Activated naive CD4-positive, alpha-beta T cell treated with anti-CD3 and anti-CD28 coated beads for 36 hours (primary cell): ENCODE measurements at regions not wholly inside any gene's neighbourhood (a gene's known extent, or its start where the extent isn't known, plus 50 kb on each side); places are given as distances from the start of the nearest gene placed in this dataset.
"Not testable (repeated sequence)": the region's sequence is repeated elsewhere in the genome, so short reads cannot be mapped to it uniquely, and the experiment has no call there.

ENCODE experiments used
- CTCF ChIA-PET: fragments of 350-600 bp; sonication (Branson Sonifier 250); formaldehyde crosslinking; loops from one replicate; lab custom pipeline; 2021; ENCODE audit warnings: antibody characterized with exemption; lab: Charles Lee
- DNase-seq: peaks from one replicate; pipeline ENCODE4 v3.0.0-alpha.2; 2020
- H3K27ac Mint-ChIP-seq: one replicate; pipeline ENCODE4 v1.8.0; 2021; ENCODE audit warnings: mild to moderate bottlenecking, mixed read lengths
- H3K27me3 Mint-ChIP-seq: one replicate; pipeline ENCODE4 v1.8.0; 2021; ENCODE audit warnings: low read depth, mixed read lengths
- H3K36me3 Mint-ChIP-seq: one replicate; pipeline ENCODE4 v1.8.0; 2021; ENCODE audit warnings: low read depth, mixed read lengths
- H3K4me1 Mint-ChIP-seq: one replicate; pipeline ENCODE4 v1.8.0; 2021; ENCODE audit warnings: low read depth, mixed read lengths
- H3K4me3 Mint-ChIP-seq: one replicate; pipeline ENCODE4 v1.8.0; 2021; ENCODE audit warnings: mild to moderate bottlenecking, moderate library complexity, mixed read lengths
- H3K9me3 Mint-ChIP-seq: one replicate; pipeline ENCODE4 v1.8.0; 2021; ENCODE audit warnings: mixed read lengths
- intact Hi-C: fragments of 100-400 bp; cut with micrococcal nuclease; formaldehyde crosslinking; loops from one replicate; pipeline ENCODE4 v1.15.1; 2023

GRCh38 chr1:87398641-87399040 is 70.0 kb downstream of the LMO4 start:
- H3K27me3 Mint-ChIP-seq, result peaks cover 10% of the 10 kb centered on the region
- DNase-seq, result no peak
- H3K9me3 Mint-ChIP-seq, result no peaks in the 10 kb centered on the region
- no peaks in the 10 kb centered on the region for H3K36me3 Mint-ChIP-seq
- CTCF ChIA-PET, result no interaction called here
- no peak overlapping the region for H3K27ac Mint-ChIP-seq
- H3K4me3 Mint-ChIP-seq, result no peak overlapping the region
- no peaks in the 10 kb centered on the region for H3K4me1 Mint-ChIP-seq
- intact Hi-C loops, result no loop called here

- CTCF ChIA-PET, result interaction anchor here (0.8 kb wide), 1 partner anchor 73 kb away, joined by 3 read pairs; no protein-coding TSS in a partner anchor
Observed at GRCh38 chr1:87399264-87399663, 70.6 kb downstream of the LMO4 start.

GRCh38 chr1:87399701-87400100 is 71.0 kb downstream of the LMO4 start:
- Mint-ChIP-seq H3K4me1 (peaks cover 10% of the 10 kb centered on the region), H3K27ac (no peak overlapping the region), H3K36me3 (no peaks in the 10 kb centered on the region), H3K4me3 (no peak overlapping the region), H3K27me3 (peaks cover 10% of the 10 kb centered on the region), H3K9me3 (no peaks in the 10 kb centered on the region)
- DNase-seq, result no peak
- CTCF ChIA-PET, result interaction anchor here (0.8 kb wide), 1 partner anchor 73 kb away, joined by 3 read pairs; no protein-coding TSS in a partner anchor
- intact Hi-C loops, result no loop called here

More at GRCh38 chr1:87399264-87399663, 70.6 kb downstream of the LMO4 start:
- H3K27me3 Mint-ChIP-seq, result peaks cover 12% of the 10 kb centered on the region
- H3K4me3 Mint-ChIP-seq, result no peak overlapping the region
- H3K9me3 Mint-ChIP-seq, result no peaks in the 10 kb centered on the region
- no peak for DNase-seq
- no peaks in the 10 kb centered on the region for H3K36me3 Mint-ChIP-seq
- intact Hi-C loops, result no loop called here
- no peak overlapping the region for H3K27ac Mint-ChIP-seq
- peaks cover 6% of the 10 kb centered on the region for H3K4me1 Mint-ChIP-seq

GRCh38 chr1:87400813-87401212 is 72.1 kb downstream of the LMO4 start:
- no peak for DNase-seq
- no peaks in the 10 kb centered on the region for H3K36me3 Mint-ChIP-seq
- intact Hi-C loops, result no loop called here
- peaks cover 11% of the 10 kb centered on the region for H3K4me1 Mint-ChIP-seq
- H3K27ac Mint-ChIP-seq, result no peak overlapping the region
- H3K27me3 Mint-ChIP-seq, result peaks cover 15% of the 10 kb centered on the region
- CTCF ChIA-PET, result no interaction called here
- H3K9me3 Mint-ChIP-seq, result no peaks in the 10 kb centered on the region
- H3K4me3 Mint-ChIP-seq, result no peak overlapping the region

- Mint-ChIP-seq H3K4me1 (peaks cover 11% of the 10 kb centered on the region), H3K27me3 (peaks cover 15% of the 10 kb centered on the region), H3K9me3 (no peaks in the 10 kb centered on the region), H3K4me3 (no peak overlapping the region), H3K36me3 (no peaks in the 10 kb centered on the region), H3K27ac (no peak overlapping the region)
- DNase-seq, result no peak
- intact Hi-C loops, result no loop called here
- CTCF ChIA-PET, result interaction anchor here (1.1 kb wide), 1 partner anchor 76 kb away, joined by 4 read pairs; no protein-coding TSS in a partner anchor
Observed at GRCh38 chr1:87402241-87403002, 73.7 kb downstream of the LMO4 start.

GRCh38 chr1:87403061-87403820 is 74.6 kb downstream of the LMO4 start:
- Mint-ChIP-seq H3K4me3 (no peak overlapping the region), H3K27ac (no peak overlapping the region), H3K36me3 (no peaks in the 10 kb centered on the region), H3K4me1 (peaks cover 11% of the 10 kb centered on the region), H3K9me3 (no peaks in the 10 kb centered on the region), H3K27me3 (peaks cover 15% of the 10 kb centered on the region)
- CTCF ChIA-PET, result interaction anchor here (0.8 to 1.1 kb wide), 2 partner anchors 77 to 110 kb away, joined by 3 to 4 read pairs; no protein-coding TSS in a partner anchor
- intact Hi-C loops, result no loop called here
- no peak for DNase-seq

GRCh38 chr1:87404296-87404695 is 75.6 kb downstream of the LMO4 start:
- CTCF ChIA-PET, result interaction anchor here (0.8 to 1.1 kb wide), 2 partner anchors 78 to 1293 kb away, joined by 3 read pairs; no protein-coding TSS in a partner anchor
- H3K4me3 Mint-ChIP-seq, result no peak overlapping the region

GRCh38 chr1:87408665-87409248 is 80.1 kb downstream of the LMO4 start:
- Mint-ChIP-seq H3K4me3 (no peak overlapping the region), H3K27me3 (peaks cover 5% of the 10 kb centered on the region), H3K9me3 (no peaks in the 10 kb centered on the region), H3K36me3 (no peaks in the 10 kb centered on the region), H3K4me1 (peaks cover 11% of the 10 kb centered on the region), H3K27ac (no peak overlapping the region)
- no peak for DNase-seq
- CTCF ChIA-PET, result no interaction called here
- intact Hi-C loops, result no loop called here

More at GRCh38 chr1:87404296-87404695, 75.6 kb downstream of the LMO4 start:
- no peak for DNase-seq
- intact Hi-C loops, result loop anchor here (1.0 kb wide), 1 partner anchor 71 kb away; no protein-coding TSS in a partner anchor
- H3K27ac Mint-ChIP-seq, result no peak overlapping the region
- no peaks in the 10 kb centered on the region for H3K36me3 Mint-ChIP-seq
- H3K9me3 Mint-ChIP-seq, result no peaks in the 10 kb centered on the region
- H3K4me1 Mint-ChIP-seq, result peaks cover 11% of the 10 kb centered on the region
- H3K27me3 Mint-ChIP-seq, result peaks cover 15% of the 10 kb centered on the region

- Mint-ChIP-seq H3K27me3 (no peaks in the 10 kb centered on the region), H3K4me1 (no peaks in the 10 kb centered on the region), H3K9me3 (peaks cover 1% of the 10 kb centered on the region), H3K36me3 (no peaks in the 10 kb centered on the region), H3K4me3 (no peak overlapping the region), H3K27ac (no peak overlapping the region)
- intact Hi-C loops, result no loop called here
- CTCF ChIA-PET, result no interaction called here
- no peak for DNase-seq
Observed at GRCh38 chr1:87410776-87411480, 82.2 kb downstream of the LMO4 start.

GRCh38 chr1:87413846-87414245 is 85.2 kb downstream of the LMO4 start:
- H3K27me3 Mint-ChIP-seq, H3K36me3 Mint-ChIP-seq, CTCF ChIA-PET: not testable (repeated sequence)

GRCh38 chr1:87418048-87418447 is 89.4 kb downstream of the LMO4 start:
- H3K4me1 Mint-ChIP-seq, result no peaks in the 10 kb centered on the region

More at GRCh38 chr1:87413846-87414245, 85.2 kb downstream of the LMO4 start:
- intact Hi-C loops, H3K4me3 Mint-ChIP-seq, DNase-seq, H3K9me3 Mint-ChIP-seq, H3K27ac Mint-ChIP-seq, H3K4me1 Mint-ChIP-seq: not testable (repeated sequence)

GRCh38 chr1:87421809-87422208 is 93.1 kb downstream of the LMO4 start:
- CTCF ChIA-PET, result no interaction called here
- Mint-ChIP-seq H3K36me3 (no peaks in the 10 kb centered on the region), H3K27ac (no peak overlapping the region), H3K4me3 (no peak overlapping the region), H3K27me3 (no peaks in the 10 kb centered on the region), H3K9me3 (no peaks in the 10 kb centered on the region), H3K4me1 (no peaks in the 10 kb centered on the region)
- DNase-seq, result no peak
- intact Hi-C loops, result no loop called here

More at GRCh38 chr1:87418048-87418447, 89.4 kb downstream of the LMO4 start:
- no peaks in the 10 kb centered on the region for H3K27me3 Mint-ChIP-seq
- H3K9me3 Mint-ChIP-seq, result peaks cover 1% of the 10 kb centered on the region
- intact Hi-C loops, result no loop called here
- no peak for DNase-seq
- H3K4me3 Mint-ChIP-seq, result no peak overlapping the region
- CTCF ChIA-PET, result no interaction called here
- no peak overlapping the region for H3K27ac Mint-ChIP-seq
- no peaks in the 10 kb centered on the region for H3K36me3 Mint-ChIP-seq
